DND-41 (cell line): ENCODE measurements at regions not wholly inside any gene's neighbourhood (a gene's known extent, or its start where the extent isn't known, plus 50 kb on each side); places are given as distances from the start of the nearest gene placed in this dataset.

Experiments used
- CTCF ChIP-seq: IDR thresholded peaks from 2 replicates; pipeline ENCODE4 v1.5.1; 2012; ENCODE audit warnings: borderline replicate concordance, low read length, moderate library complexity, mild to moderate bottlenecking; ENCODE audit not compliant: poor library complexity, severe bottlenecking; ENCODE audit errors: extremely low read depth
- EZH2 ChIP-seq: IDR thresholded peaks from 3 replicates; pipeline ENCODE4 v1.6.1; 2012; ENCODE audit warnings: borderline replicate concordance, low read depth, mild to moderate bottlenecking, moderate library complexity, low read length, inconsistent platforms; ENCODE audit not compliant: severe bottlenecking

GRCh38 chr4:30842689-30843088 lies 122.5 kb downstream of the PCDH7 start:
- no peak for TF ChIP-seq CTCF
- no peak for TF ChIP-seq EZH2
